HG03378 (cell line): ENCODE measurements at regions not wholly inside any gene's neighbourhood (a gene's known extent, or its start where the extent isn't known, plus 50 kb on each side); places are given as distances from the start of the nearest gene placed in this dataset.

ENCODE experiments used
- ATAC-seq: cut with Tn5 transposase; IDR thresholded peaks from one replicate; pipeline ENCODE4 v1.9.1; 2021; ENCODE audit warnings: mild to moderate bottlenecking, moderate library complexity; ENCODE audit not compliant: unreplicated experiment

DNA sequence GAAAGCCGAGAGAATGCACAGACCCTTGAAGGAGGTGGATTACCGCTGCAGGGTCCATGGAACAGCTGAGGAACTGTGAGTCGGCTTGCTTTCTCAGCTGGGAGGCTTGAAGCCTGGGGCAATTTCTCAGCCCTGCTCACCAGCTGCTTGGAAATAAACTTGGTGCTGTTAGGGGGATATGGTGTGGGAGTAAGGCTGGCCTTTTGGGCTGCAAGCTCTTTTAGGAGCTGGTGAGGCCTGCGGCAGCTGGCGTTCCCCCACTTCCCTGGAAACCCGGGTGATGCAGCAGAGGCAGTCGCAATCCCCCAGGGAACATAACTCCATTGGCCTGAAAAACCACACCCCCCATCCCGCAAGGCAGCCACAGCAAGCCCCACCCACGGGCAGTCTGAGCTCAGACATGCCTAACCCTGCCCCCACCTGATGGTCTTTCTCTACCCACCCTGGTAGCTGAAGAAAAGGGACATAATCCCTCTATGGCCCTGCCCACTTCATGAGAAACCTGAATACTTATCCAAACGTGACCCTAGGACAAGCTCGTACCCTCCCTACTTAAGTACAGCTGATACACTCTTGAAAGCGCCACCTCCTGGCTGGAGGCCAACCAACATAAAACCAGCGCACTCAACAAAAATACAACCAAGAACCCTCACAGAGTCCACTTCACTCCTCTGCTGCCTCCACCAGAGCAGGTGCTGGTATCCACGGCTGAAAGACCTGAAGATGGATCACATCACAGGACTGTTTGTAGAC lies 1995.8 kb downstream of the NCAM2 start:
- ATAC-seq, result no peak

DNA sequence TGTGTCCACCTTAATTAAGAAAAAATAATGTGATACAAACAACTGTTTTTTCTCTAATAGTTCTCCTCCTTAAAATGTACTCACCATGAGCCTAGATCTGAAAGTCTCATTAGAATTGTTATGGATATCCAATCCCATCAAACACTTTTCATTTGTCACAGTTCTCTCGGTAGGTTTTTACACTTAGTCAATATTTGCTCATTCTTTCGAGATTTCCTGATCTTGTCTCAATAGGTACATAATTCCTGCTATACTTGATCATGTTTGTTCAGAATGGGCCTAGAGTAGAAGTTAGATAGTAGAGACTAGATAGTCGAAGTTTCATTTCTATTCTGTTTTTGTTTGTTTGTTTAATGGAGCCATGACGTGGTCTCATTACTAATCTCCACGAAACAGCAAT lies 2005.7 kb downstream of the NCAM2 start:
- no peak for ATAC-seq

DNA sequence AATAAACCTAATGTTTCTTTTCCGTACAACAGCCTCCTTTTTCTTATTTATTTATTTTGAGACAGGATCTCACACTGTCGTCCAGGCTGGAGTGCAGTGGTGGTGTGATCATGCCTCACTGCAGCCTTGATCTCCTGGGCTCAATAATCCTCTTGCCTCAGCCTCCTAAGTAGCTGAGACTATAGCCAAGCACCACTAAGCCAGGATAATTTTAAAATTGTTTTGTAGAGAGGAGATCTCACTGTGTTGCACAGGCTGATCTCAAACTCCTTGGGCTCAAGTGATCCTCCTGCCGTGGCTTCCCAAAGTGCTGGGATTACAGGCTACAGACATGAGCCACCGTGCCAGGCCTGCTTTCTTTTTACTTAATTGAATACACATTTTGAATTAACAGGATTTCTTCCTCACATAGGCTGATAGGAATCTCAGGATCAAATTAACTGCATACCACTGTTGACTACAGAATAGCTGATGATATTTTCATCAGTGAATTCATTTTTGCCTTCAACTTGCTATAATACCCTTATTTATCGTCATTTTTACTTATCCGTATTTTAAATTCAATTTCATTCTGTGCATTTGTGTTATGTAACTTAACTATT lies 2010.5 kb downstream of the NCAM2 start:
- no peak for ATAC-seq

DNA sequence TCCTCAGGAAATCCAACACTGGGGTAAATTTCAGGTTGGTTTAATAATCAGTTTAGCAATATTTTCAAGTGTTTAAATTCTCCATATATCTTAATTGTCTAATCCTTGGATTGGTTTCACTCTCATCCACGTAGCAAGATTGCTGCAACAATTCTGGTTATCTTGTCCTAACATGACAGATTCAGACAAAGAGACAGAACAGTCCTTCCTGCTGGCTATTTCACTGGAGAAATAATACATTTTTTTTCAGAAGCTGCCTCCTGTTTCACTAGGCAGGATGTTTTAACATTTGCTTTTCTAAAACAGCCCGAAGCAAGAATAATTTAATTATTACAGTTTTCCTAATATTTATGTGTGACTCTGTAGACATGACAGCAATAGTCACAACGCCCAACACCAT lies 2011.2 kb downstream of the NCAM2 start:
- no peak for ATAC-seq

DNA sequence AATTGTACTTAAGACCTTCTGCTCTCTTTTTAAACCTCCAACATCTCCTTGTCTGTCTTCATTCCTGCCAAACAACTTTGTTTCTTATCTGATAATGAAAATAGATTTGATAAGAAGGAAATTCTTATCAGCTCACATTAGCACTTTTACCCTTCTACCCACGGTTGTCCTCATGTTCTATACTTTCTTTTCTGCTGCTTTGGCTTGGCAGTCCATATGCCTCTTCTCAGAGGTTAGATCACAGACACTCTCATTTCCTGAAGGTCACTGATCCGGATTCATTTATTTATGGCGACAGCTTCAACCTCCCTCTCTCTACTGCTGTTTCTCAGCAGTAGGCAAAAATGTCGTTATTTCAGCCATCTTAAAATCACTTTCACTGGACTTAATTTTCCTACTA lies 2015.8 kb downstream of the NCAM2 start:
- ATAC-seq, result no peak

DNA sequence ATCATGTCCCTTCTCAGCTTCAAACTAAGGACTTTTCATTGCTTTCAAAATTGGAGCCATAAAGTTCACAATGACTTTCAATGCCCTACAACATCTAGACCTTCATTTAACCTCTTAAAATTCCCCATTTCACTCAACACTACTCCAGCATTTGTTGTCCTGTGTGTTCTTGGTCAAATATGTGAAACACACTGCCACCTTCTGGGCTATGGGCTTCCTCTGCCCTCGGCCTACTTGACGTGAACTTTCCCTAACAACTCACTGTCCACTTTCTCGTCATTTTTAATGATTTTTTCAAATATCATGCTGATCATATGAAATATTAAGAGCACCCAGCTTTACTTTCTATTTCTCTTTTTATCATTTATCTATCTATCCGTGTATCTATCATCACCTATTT lies 2018.4 kb downstream of the NCAM2 start:
- no peak for ATAC-seq

DNA sequence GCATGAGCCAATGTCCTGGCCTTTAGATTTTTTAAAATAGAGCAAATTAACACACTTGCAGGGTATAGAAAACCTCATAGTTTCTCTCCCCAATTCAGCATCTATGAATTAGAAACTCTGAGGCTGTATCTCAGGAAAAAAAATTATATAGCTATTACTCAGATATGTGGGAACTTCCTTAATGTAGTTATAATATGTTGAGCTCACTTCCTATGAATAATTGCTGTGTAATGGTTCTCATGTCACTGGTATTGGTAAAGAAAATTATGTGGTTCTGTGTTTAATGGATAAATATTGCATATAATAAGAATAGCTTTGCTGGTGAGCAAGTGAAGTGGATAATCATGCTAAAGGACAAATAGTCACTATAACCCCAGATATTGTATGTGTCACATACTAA lies 2019.8 kb downstream of the NCAM2 start:
- ATAC-seq, result no peak

DNA sequence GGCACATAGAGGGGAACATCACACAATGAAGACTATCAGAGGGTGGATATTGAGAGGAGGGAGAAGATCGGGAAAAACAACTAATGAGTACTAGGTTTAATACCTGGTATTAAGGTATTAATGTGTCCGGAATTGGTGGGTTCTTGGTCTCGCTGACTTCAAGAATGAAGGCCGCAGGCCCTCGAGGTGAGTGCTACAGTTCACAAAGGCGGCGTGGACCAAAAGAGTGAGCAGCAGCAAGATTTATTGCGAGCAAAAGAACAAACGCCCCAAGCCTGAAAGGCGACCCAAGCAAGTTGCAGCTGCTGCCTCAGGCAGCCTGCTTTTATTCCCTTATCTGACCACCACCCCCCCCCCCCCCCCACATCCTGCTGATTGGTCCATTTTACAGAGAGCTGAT lies 2022.8 kb downstream of the NCAM2 start:
- ATAC-seq, result no peak

DNA sequence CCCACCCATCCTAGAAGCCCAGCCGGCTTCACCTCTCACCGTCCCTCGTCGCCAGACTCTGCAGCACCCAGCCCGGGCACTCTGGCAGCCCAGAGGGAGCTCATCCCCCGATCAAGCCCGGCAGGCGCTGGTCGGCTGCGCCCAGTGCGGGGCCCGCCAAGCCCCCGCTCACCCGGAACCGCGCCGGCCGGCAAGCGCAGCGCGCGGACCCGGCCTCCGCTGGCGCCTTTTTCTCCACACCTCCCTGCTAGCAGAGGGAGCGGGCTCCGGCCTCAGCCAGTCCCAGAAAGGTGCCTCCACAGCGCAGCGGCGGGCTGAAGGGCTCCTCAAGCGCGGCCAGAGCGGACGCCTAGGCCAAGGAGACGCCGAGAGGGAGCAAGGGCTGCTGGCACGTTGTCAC lies 2023.3 kb downstream of the NCAM2 start:
- ATAC-seq, result no peak

DNA sequence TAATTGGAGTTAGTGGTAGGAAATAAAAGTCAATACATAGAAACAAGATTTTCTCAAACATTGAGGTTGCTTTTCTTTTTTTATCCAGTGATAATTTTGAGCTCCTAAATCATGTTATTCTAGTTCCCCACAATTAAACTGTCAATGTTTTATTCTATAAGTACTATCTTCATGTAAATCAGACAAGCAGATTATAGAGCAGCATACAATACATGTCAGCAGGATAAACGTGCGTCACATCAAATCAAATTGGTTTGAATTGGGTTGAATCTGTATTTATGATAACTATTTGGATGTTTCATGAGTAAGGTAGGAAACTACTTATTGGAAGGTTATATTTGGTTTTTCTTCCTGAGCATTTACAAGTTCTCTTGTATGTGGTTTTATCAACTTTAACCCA lies 2028.7 kb downstream of the NCAM2 start:
- ATAC-seq, result no peak

DNA sequence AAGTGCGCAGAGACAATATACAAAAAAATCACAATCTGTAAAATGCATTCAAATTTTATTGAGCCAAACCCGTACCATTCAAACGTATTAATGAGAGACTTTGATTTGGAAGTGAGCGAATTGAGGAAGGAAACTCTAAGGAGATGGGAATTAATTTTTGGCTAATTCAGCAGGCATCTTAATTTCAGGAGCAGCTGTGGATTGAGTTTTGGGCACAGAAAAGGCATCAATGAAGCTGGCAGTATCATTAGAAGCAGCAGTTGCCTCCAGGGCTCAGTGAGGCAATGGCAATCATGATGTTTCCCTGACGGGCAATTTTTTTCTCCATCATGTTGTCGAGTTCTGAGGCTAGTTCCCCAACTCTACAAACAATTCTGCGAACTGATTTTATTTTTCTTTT lies 2041.6 kb downstream of the NCAM2 start:
- no peak for ATAC-seq

DNA sequence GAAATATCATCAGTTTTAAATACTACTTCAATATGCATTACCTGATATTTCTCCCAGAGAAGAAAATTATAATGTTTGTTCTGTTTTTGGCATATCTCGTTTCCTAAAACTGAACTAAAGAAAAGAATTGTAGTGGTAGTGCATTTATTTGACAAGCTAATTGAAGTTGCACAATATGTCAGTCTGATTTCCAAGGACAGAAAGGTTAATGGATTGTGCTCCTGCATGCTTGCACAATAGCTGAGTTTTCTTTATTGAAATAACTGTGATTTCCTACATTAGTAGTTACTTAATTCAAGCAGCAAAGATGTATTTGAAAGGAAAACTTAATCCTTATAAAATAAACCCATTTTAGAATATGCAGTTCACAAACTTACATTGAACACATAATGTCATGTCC lies 2047.7 kb downstream of the NCAM2 start:
- no peak for ATAC-seq

DNA sequence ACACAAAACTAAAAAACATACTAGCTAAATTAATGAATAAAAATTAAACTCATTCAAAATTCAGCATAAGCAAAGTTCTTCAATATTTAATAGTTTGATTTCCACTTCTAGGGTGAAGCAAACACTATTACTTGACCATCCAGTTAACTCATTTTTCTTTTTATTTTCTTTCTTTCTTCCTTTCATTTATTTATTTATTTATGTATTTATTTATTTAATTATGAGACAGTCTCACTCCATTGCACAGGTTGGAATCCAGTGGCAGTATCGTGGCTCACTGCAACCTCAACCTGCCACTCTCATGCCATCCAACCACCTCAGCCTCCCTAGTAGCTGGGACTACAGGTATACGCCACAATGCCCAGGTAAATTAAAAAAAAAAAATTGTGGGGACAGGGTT lies 2069.5 kb downstream of the NCAM2 start:
- ATAC-seq, result no peak

DNA sequence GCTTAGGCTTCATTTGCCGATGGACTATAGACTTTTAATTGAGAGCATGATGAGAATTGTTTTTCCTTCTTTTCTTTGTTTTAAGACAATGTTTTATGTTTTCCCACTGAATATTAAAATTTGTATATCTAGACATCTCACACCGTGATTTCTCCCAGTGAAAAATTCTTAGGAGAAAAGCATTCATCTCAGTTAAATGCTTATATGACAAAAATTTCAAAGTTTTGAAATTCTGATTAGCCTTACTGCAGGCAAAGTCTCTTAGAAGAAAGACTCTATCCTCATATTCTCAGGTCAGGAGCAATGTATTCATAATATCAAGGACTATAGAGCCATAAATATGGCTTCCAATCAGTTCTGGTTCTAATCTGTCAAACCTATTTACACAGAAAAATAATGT lies 2085.0 kb downstream of the NCAM2 start:
- no peak for ATAC-seq

DNA sequence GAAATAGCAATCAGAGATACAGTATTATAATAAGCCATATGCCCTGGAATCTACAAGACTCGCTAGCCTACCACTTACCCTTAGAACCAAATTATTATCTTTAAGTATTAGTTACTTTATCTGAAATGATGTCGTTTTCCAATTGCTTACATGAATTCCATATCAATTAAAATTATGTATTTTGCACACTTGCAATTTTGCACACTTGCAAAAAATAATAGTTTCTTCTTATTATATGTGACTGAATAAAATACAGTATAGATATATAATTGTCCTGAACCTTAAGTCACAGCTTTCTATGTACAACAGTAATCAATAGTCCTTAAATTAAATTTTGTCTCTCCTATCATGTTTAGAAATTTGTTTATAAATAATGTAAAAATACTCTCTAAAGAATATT lies 2095.1 kb downstream of the NCAM2 start:
- ATAC-seq, result no peak

DNA sequence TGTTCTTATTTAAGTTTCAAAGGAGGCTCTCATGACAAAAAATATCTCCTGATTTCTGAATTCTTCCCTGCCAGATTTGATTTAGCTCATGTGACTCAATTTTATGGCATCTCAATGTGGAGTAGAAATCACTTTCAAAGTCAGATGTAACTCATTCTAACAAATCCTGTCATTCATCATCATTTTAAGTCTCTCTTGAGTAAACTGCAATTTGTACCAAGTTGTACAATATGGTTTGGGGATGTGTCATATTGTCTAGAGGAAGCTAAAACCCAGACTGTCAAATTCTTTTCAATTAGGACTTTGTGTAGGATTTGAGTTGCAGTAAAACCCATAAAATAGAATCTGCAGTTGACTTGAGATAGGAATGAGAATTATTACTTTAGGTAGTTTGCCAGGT lies 2101.0 kb downstream of the NCAM2 start:
- no peak for ATAC-seq

DNA sequence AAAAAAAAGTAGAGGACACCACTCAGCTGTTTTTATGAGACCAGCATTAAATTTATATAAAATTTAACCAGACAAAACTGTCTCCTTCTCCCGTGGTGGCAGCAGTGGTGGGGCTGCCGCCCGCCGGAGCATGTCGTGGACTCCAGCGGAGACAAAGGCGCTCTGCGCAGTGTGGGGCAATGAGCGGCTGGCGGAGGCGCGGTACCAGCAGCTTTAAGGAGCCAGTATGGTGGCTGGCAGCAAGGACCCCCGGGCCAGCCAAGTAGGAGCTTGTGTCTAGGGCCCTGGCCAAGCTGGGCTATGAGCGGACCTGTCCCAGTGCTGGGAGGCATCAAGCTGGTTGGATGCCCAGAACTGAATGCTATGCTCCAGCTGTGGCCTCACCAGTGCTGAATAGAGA lies 2102.9 kb downstream of the NCAM2 start:
- no peak for ATAC-seq

DNA sequence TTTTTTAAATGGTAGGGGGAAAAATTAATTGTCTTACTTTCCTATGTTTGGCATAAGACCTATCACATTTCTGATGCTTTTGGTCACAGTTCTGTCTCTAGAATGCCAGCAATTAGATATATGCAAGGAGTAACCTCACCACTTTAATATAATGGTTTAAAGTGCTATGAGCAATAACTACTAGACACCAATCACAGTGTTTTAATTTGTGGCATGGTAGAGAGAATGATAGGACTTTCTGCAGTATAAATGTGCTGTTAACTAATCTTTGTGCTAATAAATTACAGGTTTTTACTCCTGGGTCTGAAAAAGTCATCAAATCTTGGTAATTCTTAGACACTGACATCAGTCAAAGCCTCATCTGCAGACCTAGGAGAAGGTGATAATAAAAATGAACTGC lies 2110.3 kb downstream of the NCAM2 start:
- no peak for ATAC-seq

DNA sequence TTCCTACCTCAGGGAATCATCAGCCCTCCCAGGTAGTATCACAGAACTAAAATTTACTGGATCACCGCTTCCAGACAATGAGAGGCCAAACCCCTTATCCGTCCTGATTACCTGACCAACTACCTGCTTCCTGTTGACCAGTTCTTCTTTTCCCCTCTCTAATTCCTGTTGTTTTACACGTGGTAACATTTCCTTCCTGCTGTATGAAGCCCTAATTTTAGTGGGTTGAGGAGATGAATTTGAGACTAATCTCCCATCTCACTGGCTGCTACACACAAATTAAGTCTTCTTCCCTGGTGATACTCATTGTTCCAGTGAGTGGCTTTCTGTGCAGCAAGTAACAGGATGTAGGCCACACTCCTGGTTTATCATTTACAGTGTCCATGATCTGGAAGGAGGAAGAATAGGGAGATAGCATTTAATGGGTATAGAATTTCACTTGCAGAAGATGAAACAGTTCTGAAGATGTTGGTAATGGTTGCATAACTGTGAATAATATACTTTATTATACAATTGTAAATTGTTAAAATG lies 2112.9 kb downstream of the NCAM2 start:
- no peak for ATAC-seq

DNA sequence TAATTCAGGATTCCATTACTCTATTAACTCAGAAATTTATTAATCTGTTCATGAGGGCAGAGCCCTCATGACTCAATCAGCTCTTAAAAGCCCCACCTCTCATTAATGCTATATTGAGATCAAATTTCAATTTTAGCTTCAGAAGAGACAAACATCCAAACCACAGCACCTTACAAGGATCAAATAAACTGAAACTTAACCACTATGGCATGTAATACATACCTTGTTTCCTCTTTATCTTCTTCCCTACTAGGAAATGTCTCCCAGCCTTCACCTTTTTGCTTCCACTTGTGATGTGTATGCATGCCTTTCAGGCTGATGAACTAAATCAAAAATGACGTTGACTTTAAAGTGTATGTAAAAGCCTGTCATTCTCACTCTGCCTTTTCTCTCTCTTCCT lies 2121.3 kb downstream of the NCAM2 start:
- ATAC-seq, result no peak

DNA sequence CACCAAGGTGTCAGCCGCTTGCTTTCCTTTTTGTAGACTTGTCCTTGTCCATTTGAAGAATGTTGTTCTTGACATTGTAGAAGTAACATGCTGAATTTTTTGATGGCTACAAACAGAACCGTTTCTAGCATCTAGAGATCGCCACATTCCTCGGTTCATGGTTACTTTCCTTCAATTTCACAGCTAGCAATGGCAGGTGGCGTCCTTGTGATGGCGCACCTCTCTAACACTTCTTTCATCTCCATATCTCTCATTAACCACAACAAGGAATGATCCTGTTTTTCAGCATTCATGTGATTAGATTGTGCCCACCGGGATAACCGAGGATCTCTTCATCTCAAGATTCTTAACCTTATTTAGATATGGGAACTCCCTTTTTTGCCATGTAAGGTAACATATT lies 2129.8 kb downstream of the NCAM2 start:
- ATAC-seq, result no peak

DNA sequence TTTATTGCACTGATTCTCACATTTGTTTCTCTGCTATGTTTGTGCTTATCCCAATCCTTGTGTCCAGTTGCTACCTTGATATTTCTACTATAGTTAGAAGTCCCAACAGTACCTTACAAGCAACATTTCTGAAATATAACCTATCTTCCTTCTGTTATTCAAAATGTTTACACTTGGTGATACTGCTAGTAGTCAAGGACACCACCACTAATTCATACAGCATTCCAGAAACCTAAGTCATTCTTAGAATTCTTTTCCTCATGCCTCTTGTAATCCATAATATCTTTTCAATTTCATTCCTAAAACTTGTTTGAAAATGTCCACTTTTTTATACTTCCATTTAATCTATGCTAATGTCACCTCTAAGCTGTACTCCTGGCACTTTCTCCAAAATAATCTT lies 2132.1 kb downstream of the NCAM2 start:
- ATAC-seq, result no peak

DNA sequence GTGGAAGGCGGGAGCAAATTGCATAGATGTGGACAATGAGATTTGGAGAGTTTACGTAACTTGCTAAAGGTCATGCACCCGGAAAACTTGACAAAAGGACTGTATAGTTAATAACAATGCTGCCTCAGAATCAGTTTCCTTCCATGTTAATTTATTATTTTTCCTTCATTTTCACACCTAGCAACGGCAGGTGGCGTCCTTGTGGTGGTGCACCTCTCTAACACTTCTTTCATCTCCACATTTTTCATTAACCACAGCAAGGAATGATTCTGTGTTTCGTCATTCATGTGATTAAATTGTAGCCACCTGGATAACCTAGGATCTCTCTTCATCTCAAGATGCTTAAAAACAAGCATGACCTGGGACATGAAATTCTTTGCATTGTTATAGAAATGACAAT lies 2133.0 kb downstream of the NCAM2 start:
- no peak for ATAC-seq
